GM12891 (cell line): ENCODE measurements at regions not wholly inside any gene's neighbourhood (a gene's known extent, or its start where the extent isn't known, plus 50 kb on each side); places are given as distances from the start of the nearest gene placed in this dataset.
"Not testable (repeated sequence)": the region's sequence is repeated elsewhere in the genome, so short reads cannot be mapped to it uniquely, and the experiment has no call there.

Experiments
- DNase-seq: peaks from one replicate; pipeline ENCODE4 v3.0.0; 2011; ENCODE audit warnings: low spot score; ENCODE audit not compliant: insufficient read length
- FAIRE-seq: peaks from 2 replicates; lab custom pipeline; 2011; peaks lifted over from hg19 to GRCh38; lab: Jason Lieb, UNC
- PAX5 ChIP-seq: IDR thresholded peaks from 2 replicates; pipeline ENCODE4 v1.6.1; 2011; ENCODE audit warnings: low read length, moderate library complexity, mild to moderate bottlenecking; ENCODE audit not compliant: insufficient read depth, severe bottlenecking
- POLR2A ChIP-seq: IDR thresholded peaks from 2 replicates; pipeline ENCODE4 v1.6.1; 2011; ENCODE audit warnings: low read depth, low read length, control low read depth
- POLR2AphosphoS5 ChIP-seq: IDR thresholded peaks from 2 replicates; pipeline ENCODE4 v1.6.1; 2011; ENCODE audit warnings: low read depth, low read length, control low read depth
- POU2F2 ChIP-seq: IDR thresholded peaks from 2 replicates; pipeline ENCODE4 v1.6.1; 2011; ENCODE audit warnings: low read depth, mild to moderate bottlenecking, control low read depth, low read length, moderate library complexity
- SPI1 ChIP-seq: IDR thresholded peaks from 2 replicates; pipeline ENCODE4 v1.6.1; 2011; ENCODE audit warnings: low read depth, low read length, control low read depth
- TAF1 ChIP-seq: IDR thresholded peaks from 2 replicates; pipeline ENCODE4 v1.6.1; 2011; ENCODE audit warnings: low read depth, low read length, control low read depth

GRCh38 chr3:20739814-20740213 is 553.8 kb upstream of the SGO1 start:
- TF ChIP-seq PAX5 (no peak), TAF1 (no peak), POLR2AphosphoS5 (no peak), POLR2A (no peak), POU2F2 (no peak)
- FAIRE-seq (no peak), DNase-seq (no peak)

GRCh38 chr3:20736287-20736852 is 550.4 kb upstream of the SGO1 start:
- TF ChIP-seq TAF1 (no peak), POLR2A (no peak), PAX5 (no peak), SPI1 (no peak), POU2F2 (no peak), POLR2AphosphoS5 (no peak)
- DNase-seq: no peak
- no peak for FAIRE-seq

GRCh38 chr3:20729185-20729584 is 543.2 kb upstream of the SGO1 start:
- no peak for FAIRE-seq
- DNase-seq: no peak
- TF ChIP-seq POU2F2 (no peak), TAF1 (no peak), POLR2AphosphoS5 (no peak), SPI1 (no peak), PAX5 (no peak), POLR2A (no peak)

GRCh38 chr3:20726786-20727185 is 540.8 kb upstream of the SGO1 start:
- DNase-seq (no peak), FAIRE-seq (no peak)
- TF ChIP-seq SPI1: no peak
- no peak for TF ChIP-seq POLR2A
- no peak for TF ChIP-seq PAX5
- TF ChIP-seq POU2F2: no peak
- no peak for TF ChIP-seq TAF1
- no peak for TF ChIP-seq POLR2AphosphoS5

- FAIRE-seq: no peak
- no peak for TF ChIP-seq POLR2AphosphoS5
- no peak for TF ChIP-seq TAF1
- TF ChIP-seq SPI1: no peak
- no peak for TF ChIP-seq POLR2A
- no peak for TF ChIP-seq POU2F2
- TF ChIP-seq PAX5: no peak
- DNase-seq: no peak
Observed at GRCh38 chr3:20724241-20724640, 538.2 kb upstream of the SGO1 start.

GRCh38 chr3:20716425-20716824 is 530.4 kb upstream of the SGO1 start:
- not testable (repeated sequence) for FAIRE-seq, DNase-seq

GRCh38 chr3:20701641-20702040 is 515.6 kb upstream of the SGO1 start:
- FAIRE-seq (no peak), DNase-seq (no peak)
- TF ChIP-seq PAX5 (no peak), SPI1 (no peak), POLR2AphosphoS5 (no peak), POLR2A (no peak), POU2F2 (no peak), TAF1 (no peak)

GRCh38 chr3:20700714-20701113 is 514.7 kb upstream of the SGO1 start:
- no peak for FAIRE-seq
- TF ChIP-seq POLR2AphosphoS5 (no peak), SPI1 (no peak), PAX5 (no peak), POLR2A (no peak), POU2F2 (no peak), TAF1 (no peak)
- DNase-seq: no peak

- no peak for FAIRE-seq
- TF ChIP-seq POU2F2 (no peak), POLR2A (no peak), TAF1 (no peak), POLR2AphosphoS5 (no peak), PAX5 (no peak), SPI1 (no peak)
- DNase-seq: no peak
Observed at GRCh38 chr3:20698896-20699295, 512.9 kb upstream of the SGO1 start.

- FAIRE-seq (no peak), DNase-seq (no peak)
- TF ChIP-seq PAX5 (no peak), TAF1 (no peak), SPI1 (no peak)
Observed at GRCh38 chr3:20696388-20697150, 510.6 kb upstream of the SGO1 start.

- TF ChIP-seq POU2F2 (no peak), SPI1 (no peak), TAF1 (no peak), POLR2A (no peak)
- DNase-seq: no peak
- FAIRE-seq: no peak
Observed at GRCh38 chr3:20692675-20693074, 506.7 kb upstream of the SGO1 start.
